ENCODE measurements at regions not wholly inside any gene's neighbourhood (a gene's known extent, or its start where the extent isn't known, plus 50 kb on each side); places are given as distances from the start of the nearest gene placed in this dataset.

- WGBS, 2 donors (ENCODE audit: extremely low coverage in 2 of 2, insufficient read length in 2 of 2, insufficient replicate concordance in 1 of 2): no CpG with 5 or more reads among the region's 4 CpGs
- Histone ChIP-seq H3K4ac (ENCODE audit: low read length) (no peak overlapping the region), H3K9ac (ENCODE audit: low read depth, low read length, poor library complexity) (no peak overlapping the region), H3K36me3 (replicated peaks in 1 of 2; ENCODE audit: control insufficient read depth in 2 of 2, insufficient read depth in 2 of 2, low read length in 2 of 2) (no peaks in the 10 kb centered on the region), H3K4me3 (ENCODE audit: low read length in 2 of 2) (no peak overlapping the region), H3K79me1 (ENCODE audit: low read depth, low read length) (no peaks in the 10 kb centered on the region), H3K9me3 (replicated peaks in 1 of 2; ENCODE audit: control insufficient read depth in 2 of 2, insufficient read depth in 1 of 2, low read depth in 1 of 2, low read length in 2 of 2) (no peaks in the 10 kb centered on the region), H4K8ac (ENCODE audit: low read depth, low read length) (no peak overlapping the region), H3K4me2 (ENCODE audit: insufficient read depth, low read length, poor library complexity, severe bottlenecking) (no peak overlapping the region), H3K18ac (ENCODE audit: low read length) (no peak overlapping the region), H2BK5ac (ENCODE audit: low read length) (no peak overlapping the region), H3K23ac (ENCODE audit: low read depth, low read length, poor library complexity) (no peak overlapping the region), H2AFZ (ENCODE audit: low read length) (no peak overlapping the region), H3K14ac (ENCODE audit: low read length) (no peak overlapping the region), H2BK12ac (ENCODE audit: low read length) (no peak overlapping the region), H3K27me3 (ENCODE audit: control insufficient read depth in 3 of 3, insufficient read depth in 3 of 3, low read depth in 1 of 3, low read length in 3 of 3) (peaks cover 0 to 15% (median 0%) of the 10 kb centered on the region in 3 experiments), H4K91ac (ENCODE audit: low read depth, low read length, poor library complexity) (no peak overlapping the region), H2BK15ac (ENCODE audit: low read length) (no peak overlapping the region), H2BK120ac (ENCODE audit: low read depth, low read length) (no peak overlapping the region), H3K27ac (replicated peaks; ENCODE audit: low read length) (no peak overlapping the region), H2AK5ac (ENCODE audit: low read depth, low read length) (no peak overlapping the region), H3K4me1 (ENCODE audit: control insufficient read depth in 2 of 2, insufficient read depth in 1 of 2, low read depth in 1 of 2, low read length in 2 of 2) (no peaks in the 10 kb centered on the region)
- DNase-seq (ENCODE audit: low spot score): no peak
Measured at GRCh38 chr6:142679907-142680700, 264.9 kb downstream of the HIVEP2 start.

DNA sequence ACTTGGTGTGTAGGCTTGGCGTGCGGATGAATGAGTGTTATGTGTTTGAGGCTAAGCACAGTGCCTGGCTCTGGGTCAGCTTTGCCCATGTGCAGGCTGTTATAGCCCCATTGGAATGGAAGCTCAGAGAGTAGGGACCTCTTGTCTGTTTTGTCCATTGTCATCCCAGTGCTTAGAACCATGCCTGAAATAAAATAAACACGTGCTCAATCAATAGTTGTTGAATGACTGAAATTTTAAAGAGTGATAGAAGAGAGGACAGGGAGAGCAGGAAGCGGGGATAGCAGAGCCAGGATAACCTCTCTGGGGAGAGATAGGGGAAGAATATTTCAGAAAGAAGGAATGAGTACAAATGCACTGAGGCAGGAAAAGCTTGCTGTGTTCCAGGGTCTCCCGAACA, 263.9 kb downstream of the HIVEP2 start:
- no CpG with 5 or more reads among the region's 5 CpGs for WGBS, 2 donors (ENCODE audit: extremely low coverage in 2 of 2, insufficient read length in 2 of 2, insufficient replicate concordance in 1 of 2)
- Histone ChIP-seq H3K14ac (ENCODE audit: low read length) (no peak overlapping the region), H2BK5ac (ENCODE audit: low read length) (no peak overlapping the region), H2BK12ac (ENCODE audit: low read length) (no peak overlapping the region), H3K27ac (replicated peaks; ENCODE audit: low read length) (no peak overlapping the region), H3K9ac (ENCODE audit: low read depth, low read length, poor library complexity) (no peak overlapping the region), H3K79me1 (ENCODE audit: low read depth, low read length) (no peaks in the 10 kb centered on the region), H2BK120ac (ENCODE audit: low read depth, low read length) (no peak overlapping the region), H2AFZ (ENCODE audit: low read length) (no peak overlapping the region), H3K18ac (ENCODE audit: low read length) (no peak overlapping the region), H3K36me3 (replicated peaks in 1 of 2; ENCODE audit: control insufficient read depth in 2 of 2, insufficient read depth in 2 of 2, low read length in 2 of 2) (no peaks in the 10 kb centered on the region), H3K4me1 (ENCODE audit: control insufficient read depth in 2 of 2, insufficient read depth in 1 of 2, low read depth in 1 of 2, low read length in 2 of 2) (no peaks in the 10 kb centered on the region), H3K9me3 (replicated peaks in 1 of 2; ENCODE audit: control insufficient read depth in 2 of 2, insufficient read depth in 1 of 2, low read depth in 1 of 2, low read length in 2 of 2) (no peaks in the 10 kb centered on the region), H3K27me3 (ENCODE audit: control insufficient read depth in 3 of 3, insufficient read depth in 3 of 3, low read depth in 1 of 3, low read length in 3 of 3) (peaks cover 0 to 6% (median 0%) of the 10 kb centered on the region in 3 experiments), H2AK5ac (ENCODE audit: low read depth, low read length) (no peak overlapping the region), H4K8ac (ENCODE audit: low read depth, low read length) (no peak overlapping the region), H3K4me2 (ENCODE audit: insufficient read depth, low read length, poor library complexity, severe bottlenecking) (no peak overlapping the region), H3K23ac (ENCODE audit: low read depth, low read length, poor library complexity) (no peak overlapping the region), H2BK15ac (ENCODE audit: low read length) (no peak overlapping the region), H3K4ac (ENCODE audit: low read length) (no peak overlapping the region), H4K91ac (ENCODE audit: low read depth, low read length, poor library complexity) (no peak overlapping the region), H3K4me3 (ENCODE audit: low read length in 2 of 2) (no peak overlapping the region)
- DNase-seq (ENCODE audit: low spot score): no peak

- Histone ChIP-seq H3K14ac (ENCODE audit: low read length) (no peak overlapping the region), H3K27me3 (ENCODE audit: control insufficient read depth in 3 of 3, insufficient read depth in 3 of 3, low read depth in 1 of 3, low read length in 3 of 3) (peaks cover 0 to 7% (median 0%) of the 10 kb centered on the region in 3 experiments), H3K4me3 (ENCODE audit: low read length in 2 of 2) (no peak overlapping the region), H3K27ac (replicated peaks; ENCODE audit: low read length) (no peak overlapping the region), H3K4ac (ENCODE audit: low read length) (no peak overlapping the region), H4K8ac (ENCODE audit: low read depth, low read length) (no peak overlapping the region), H3K36me3 (replicated peaks in 1 of 2; ENCODE audit: control insufficient read depth in 2 of 2, insufficient read depth in 2 of 2, low read length in 2 of 2) (no peaks in the 10 kb centered on the region), H3K4me2 (ENCODE audit: insufficient read depth, low read length, poor library complexity, severe bottlenecking) (no peak overlapping the region), H2BK15ac (ENCODE audit: low read length) (no peak overlapping the region), H3K18ac (ENCODE audit: low read length) (no peak overlapping the region), H2AK5ac (ENCODE audit: low read depth, low read length) (no peak overlapping the region), H3K4me1 (ENCODE audit: control insufficient read depth in 2 of 2, insufficient read depth in 1 of 2, low read depth in 1 of 2, low read length in 2 of 2) (no peaks in the 10 kb centered on the region), H3K23ac (ENCODE audit: low read depth, low read length, poor library complexity) (no peak overlapping the region), H2BK120ac (ENCODE audit: low read depth, low read length) (no peak overlapping the region), H3K9me3 (replicated peaks in 1 of 2; ENCODE audit: control insufficient read depth in 2 of 2, insufficient read depth in 1 of 2, low read depth in 1 of 2, low read length in 2 of 2) (no peaks in the 10 kb centered on the region), H2BK12ac (ENCODE audit: low read length) (no peak overlapping the region), H4K91ac (ENCODE audit: low read depth, low read length, poor library complexity) (no peak overlapping the region), H2BK5ac (ENCODE audit: low read length) (no peak overlapping the region), H3K79me1 (ENCODE audit: low read depth, low read length) (no peaks in the 10 kb centered on the region), H3K9ac (ENCODE audit: low read depth, low read length, poor library complexity) (no peak overlapping the region), H2AFZ (ENCODE audit: low read length) (no peak overlapping the region)
- WGBS, 2 donors (ENCODE audit: extremely low coverage in 2 of 2, insufficient read length in 2 of 2, insufficient replicate concordance in 1 of 2): no CpG with 5 or more reads among the region's 2 CpGs
- DNase-seq (ENCODE audit: low spot score): no peak
Measured at GRCh38 chr6:142682985-142683384, 262.0 kb downstream of the HIVEP2 start.

DNA sequence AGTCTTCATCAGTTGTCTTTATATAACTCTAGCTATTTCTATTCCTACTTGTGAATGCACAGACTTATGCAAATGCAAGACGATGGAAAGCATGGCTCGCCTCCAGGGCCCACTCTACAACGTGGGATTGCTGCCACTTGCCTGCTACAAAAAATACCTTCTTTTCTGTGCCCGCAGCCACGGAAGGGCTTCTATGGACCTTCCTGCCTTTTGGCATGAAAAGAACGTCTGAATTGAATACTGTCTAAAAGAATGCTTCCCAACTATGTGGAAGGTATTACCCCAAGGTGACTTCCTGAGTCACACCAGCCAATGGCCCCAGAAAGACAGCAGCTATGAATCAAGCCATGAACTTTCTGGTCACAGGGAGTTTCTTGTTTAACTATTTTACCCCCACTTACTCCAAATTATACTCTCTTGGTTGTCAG, 261.2 kb downstream of the HIVEP2 start:
- Histone ChIP-seq H4K8ac (ENCODE audit: low read depth, low read length) (no peak overlapping the region), H2AFZ (ENCODE audit: low read length) (no peak overlapping the region), H2BK5ac (ENCODE audit: low read length) (no peak overlapping the region), H2BK15ac (ENCODE audit: low read length) (no peak overlapping the region), H3K4me3 (ENCODE audit: low read length in 2 of 2) (no peak overlapping the region), H3K4ac (ENCODE audit: low read length) (no peak overlapping the region), H3K4me2 (ENCODE audit: insufficient read depth, low read length, poor library complexity, severe bottlenecking) (no peak overlapping the region), H3K14ac (ENCODE audit: low read length) (no peak overlapping the region), H3K9ac (ENCODE audit: low read depth, low read length, poor library complexity) (no peak overlapping the region), H2BK12ac (ENCODE audit: low read length) (no peak overlapping the region), H3K27ac (replicated peaks; ENCODE audit: low read length) (no peak overlapping the region), H2BK120ac (ENCODE audit: low read depth, low read length) (no peak overlapping the region), H3K27me3 (ENCODE audit: control insufficient read depth in 3 of 3, insufficient read depth in 3 of 3, low read depth in 1 of 3, low read length in 3 of 3) (peaks cover 0 to 7% (median 0%) of the 10 kb centered on the region in 3 experiments), H3K18ac (ENCODE audit: low read length) (no peak overlapping the region), H3K79me1 (ENCODE audit: low read depth, low read length) (no peaks in the 10 kb centered on the region), H4K91ac (ENCODE audit: low read depth, low read length, poor library complexity) (no peak overlapping the region), H2AK5ac (ENCODE audit: low read depth, low read length) (no peak overlapping the region), H3K9me3 (replicated peaks in 1 of 2; ENCODE audit: control insufficient read depth in 2 of 2, insufficient read depth in 1 of 2, low read depth in 1 of 2, low read length in 2 of 2) (no peaks in the 10 kb centered on the region), H3K4me1 (ENCODE audit: control insufficient read depth in 2 of 2, insufficient read depth in 1 of 2, low read depth in 1 of 2, low read length in 2 of 2) (no peaks in the 10 kb centered on the region), H3K23ac (ENCODE audit: low read depth, low read length, poor library complexity) (no peak overlapping the region), H3K36me3 (replicated peaks in 1 of 2; ENCODE audit: control insufficient read depth in 2 of 2, insufficient read depth in 2 of 2, low read length in 2 of 2) (no peaks in the 10 kb centered on the region)
- no CpG with 5 or more reads among the region's 6 CpGs for WGBS, 2 donors (ENCODE audit: extremely low coverage in 2 of 2, insufficient read length in 2 of 2, insufficient replicate concordance in 1 of 2)
- no peak for DNase-seq (ENCODE audit: low spot score)

Data from neuronal stem cell (in vitro differentiated cells).